Activated T-helper 9 cell treated with anti-CD3 and anti-CD28 coated beads, Interleukin-2, amount 50 U/mL, for 16 hours (primary cell): ENCODE measurements at regions not wholly inside any gene's neighbourhood (a gene's known extent, or its start where the extent isn't known, plus 50 kb on each side); places are given as distances from the start of the nearest gene placed in this dataset.

Experiments used
- DNase-seq: peaks from one replicate; pipeline ENCODE4 v3.0.0-alpha.2; 2020; ENCODE audit warnings: low read depth

DNA sequence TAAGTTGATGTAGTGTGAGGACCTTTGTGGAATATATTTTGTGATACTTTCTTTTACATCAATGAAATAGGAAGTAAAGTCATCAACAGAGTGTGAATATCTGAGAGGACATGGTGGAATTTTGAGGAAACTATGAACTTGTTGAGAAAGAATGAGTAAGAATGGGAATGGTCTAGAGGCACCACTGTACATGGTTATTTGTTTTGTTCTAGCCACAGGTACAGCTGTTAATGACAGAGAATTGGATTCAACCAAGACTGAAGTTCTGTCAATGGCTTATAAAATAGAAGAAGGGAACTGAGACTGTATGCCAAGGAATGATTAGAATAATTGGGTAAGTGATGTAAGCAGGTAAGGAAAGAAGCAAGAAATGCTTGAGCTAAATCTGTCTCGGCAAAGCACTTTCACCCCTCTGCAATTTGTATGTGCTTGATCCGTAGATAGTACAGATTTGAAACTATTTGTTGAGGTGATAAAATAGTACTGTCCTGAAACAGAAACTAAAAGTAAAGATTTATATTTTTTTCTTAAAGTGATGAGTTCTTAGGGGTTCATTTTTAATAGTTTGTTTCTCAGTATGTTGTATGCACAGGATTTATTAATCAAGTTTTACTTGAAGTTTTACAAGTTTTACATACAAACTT, 468.8 kb upstream of the SMC2 start:
- no peak for DNase-seq

GRCh38 chr9:103627731-103628130, 466.4 kb upstream of the SMC2 start:
- DNase-seq: no peak

DNA sequence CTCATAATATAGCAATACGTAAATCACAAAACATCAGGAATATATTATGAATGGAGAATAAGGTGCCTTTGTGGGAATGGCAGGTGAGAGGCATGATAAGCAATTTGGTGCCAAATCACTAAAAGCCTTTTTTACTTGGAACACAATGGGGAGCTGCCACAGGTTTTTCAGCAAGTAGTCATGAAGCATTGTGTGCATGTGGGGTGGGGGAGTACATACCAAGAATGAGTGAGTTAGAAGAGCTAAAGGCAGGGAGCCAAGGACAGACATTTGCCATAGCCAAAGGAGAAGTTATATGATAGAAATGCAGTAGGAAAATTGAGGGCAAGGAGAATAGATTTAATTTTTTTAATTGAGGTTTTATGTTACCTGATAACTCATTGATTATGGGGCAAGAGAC, 445.0 kb upstream of the SMC2 start:
- no peak for DNase-seq

DNA sequence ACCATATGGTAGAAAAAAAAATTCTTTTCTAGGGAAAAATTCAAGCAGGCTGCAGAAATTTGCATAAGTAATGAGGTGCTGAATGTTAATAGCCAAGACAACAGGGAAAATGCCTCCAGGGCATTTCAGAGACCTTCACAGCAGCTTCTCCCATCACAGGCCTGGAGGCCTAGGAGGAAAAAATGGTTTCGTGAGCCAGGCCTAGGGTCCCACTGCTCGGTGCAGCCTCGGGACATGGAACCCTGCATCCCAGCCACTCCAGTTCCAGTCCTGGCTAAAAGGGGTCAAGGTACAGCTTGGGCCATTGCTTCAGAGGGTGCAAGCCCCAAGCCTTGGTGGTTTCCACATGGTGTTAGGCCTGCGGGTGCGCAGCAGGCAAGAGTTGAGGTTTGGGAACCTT, 436.0 kb upstream of the SMC2 start:
- no peak for DNase-seq

DNA sequence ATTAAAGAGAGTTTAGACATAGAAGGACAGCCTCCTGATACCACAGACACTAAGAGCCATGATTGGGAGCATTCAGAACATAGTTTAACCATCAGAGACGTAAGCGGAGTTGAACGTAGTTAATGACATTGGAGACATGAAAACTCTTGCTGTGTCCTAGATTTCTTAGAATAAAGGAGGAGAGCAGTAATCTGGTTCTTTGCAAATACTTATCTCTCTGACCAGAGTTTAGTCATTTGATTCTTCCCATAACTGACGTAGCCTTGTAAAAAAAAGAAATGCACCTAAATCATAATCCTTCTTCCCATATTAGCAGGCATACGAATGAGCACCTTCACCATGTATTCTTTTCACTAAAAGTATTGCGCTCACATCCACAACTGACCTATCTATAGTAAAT, 433.3 kb upstream of the SMC2 start:
- no peak for DNase-seq

- DNase-seq: no peak
These were observed 432.4 kb upstream of the SMC2 start for GRCh38 chr9:103661663-103662062.

- no peak for DNase-seq
These were observed 424.8 kb upstream of the SMC2 start for GRCh38 chr9:103669296-103669695.

DNA sequence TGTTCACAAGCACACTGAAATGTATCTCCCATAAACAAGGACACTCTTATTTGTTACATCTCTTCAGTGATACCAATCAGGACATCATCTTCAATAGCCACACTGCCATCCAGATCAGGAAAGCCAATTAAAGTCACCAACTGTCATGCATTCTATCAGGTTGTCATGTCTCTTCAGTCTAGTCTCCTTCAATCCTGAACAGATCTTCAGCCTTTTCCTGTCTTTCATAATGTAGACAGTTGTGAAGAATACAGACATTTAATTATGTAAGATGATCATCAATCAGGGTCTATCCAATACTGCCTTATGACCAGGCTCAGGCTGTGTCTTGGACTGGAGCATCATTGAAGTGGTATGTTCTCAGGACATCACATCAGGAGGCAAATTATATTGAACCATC, 419.8 kb upstream of the SMC2 start:
- DNase-seq: no peak

DNA sequence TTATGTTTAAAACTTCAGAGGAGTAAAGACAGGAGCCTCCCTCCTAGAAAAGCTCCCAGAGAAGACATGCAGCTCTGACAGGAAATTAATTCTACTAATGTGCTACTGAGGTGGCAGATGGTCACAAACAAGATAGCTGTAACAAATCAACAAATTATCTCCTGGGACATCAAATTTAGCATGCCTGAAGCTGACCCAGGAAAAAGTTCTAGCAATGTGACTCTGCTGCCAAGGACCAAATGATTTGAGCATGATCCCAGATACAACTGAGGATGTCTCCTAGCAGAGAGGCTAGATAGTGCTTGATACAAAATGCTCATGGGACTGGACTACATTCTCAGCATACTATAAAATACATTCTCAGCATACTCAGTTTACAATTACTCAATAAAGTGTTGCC, 413.5 kb upstream of the SMC2 start:
- no peak for DNase-seq

GRCh38 chr9:103681435-103681834, 412.7 kb upstream of the SMC2 start:
- no peak for DNase-seq

DNA sequence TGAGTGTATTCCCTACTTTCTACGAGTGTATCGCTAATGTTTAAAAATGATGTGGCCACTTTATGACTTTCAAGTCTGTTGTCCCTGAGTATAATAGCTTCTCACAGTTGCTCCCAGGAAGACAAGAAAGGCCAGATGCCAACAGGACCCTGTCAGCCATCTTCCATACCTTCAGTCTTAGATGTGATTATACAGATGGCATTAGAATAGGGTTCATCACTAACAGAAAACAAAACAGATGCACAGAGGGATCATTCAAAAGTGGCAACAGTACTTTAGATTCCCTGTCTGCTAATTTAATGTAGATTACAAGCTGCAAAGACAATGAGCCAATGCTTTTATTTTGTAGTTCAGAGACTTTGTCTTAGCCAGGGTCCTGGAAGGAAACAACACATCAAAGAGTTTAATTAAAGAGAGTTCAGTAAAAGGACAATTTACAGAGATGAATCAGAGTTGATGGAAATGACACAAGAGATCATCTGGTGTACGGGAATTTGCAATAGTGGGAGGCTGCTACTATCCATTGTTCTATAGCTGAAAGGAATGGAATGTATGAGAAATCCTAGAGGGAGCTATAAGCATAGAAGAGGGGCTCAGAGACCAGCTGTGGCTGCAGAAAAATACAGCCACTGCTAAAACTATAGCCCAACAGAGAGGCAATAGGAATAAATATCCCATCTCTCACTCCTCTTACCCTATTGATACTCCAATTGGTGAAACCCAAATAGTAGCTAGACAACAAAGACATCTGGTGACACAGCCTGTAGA, 393.7 kb upstream of the SMC2 start:
- no peak for DNase-seq

- DNase-seq: no peak
These were observed 391.5 kb upstream of the SMC2 start for GRCh38 chr9:103702572-103702971.

DNA sequence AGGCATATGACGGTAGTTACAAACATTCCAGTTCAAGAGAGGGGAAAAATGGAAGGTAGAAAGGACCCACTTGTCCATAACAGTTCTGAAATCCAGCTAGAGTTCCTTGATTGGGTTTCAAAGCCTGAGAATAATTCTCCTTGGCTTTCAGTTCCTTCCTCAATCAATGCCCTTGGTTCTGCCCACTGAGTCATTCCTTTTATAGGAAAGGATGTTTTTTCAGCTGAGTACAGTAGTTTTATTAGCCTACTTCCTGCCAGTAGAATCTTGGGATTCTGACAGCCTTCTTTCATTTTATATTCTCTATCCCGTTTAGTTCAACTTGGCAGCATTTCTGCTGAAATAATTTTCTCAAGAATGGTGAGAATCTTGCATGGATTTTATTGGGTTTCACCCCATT, 386.9 kb upstream of the SMC2 start:
- DNase-seq: no peak

DNA sequence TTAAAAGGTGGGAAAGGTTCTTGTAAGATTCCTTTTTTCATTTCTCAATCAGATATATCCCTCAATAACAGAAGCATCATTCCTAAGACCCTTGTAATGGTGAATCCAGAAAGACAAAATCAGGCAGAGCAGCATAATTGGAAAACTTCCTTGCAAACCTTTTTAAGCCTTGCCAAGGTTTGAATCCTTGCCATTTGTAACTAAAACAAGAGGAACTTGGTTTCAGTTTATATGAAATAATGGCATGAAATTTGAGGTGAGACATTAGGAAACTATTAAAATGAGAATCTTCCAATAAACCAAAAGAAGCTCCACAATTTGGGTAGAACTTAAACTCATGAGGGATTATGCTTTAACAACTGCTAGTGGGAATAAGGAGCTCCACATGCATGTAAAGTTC, 384.7 kb upstream of the SMC2 start:
- no peak for DNase-seq

GRCh38 chr9:103713631-103714030, 380.5 kb upstream of the SMC2 start:
- DNase-seq: no peak

DNA sequence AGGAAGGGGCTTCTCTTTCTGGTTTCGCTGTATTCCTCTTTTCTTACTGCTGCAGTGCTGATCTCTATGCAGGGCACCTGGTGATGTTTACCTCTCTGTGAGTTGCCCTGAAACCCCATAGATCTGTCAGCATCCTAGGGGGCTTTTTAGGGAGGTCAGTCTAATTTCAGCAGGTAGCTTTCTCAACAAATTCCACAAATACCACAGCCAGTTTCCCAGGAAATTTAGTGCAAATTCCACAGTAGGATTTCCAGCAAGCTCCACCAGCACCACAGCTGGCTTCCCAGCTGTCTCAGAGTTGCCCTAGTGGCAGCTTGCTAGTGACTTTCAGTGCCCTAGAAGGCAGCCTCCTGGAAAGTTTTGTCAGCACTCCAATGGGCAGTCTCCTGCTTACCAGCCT, 379.1 kb upstream of the SMC2 start:
- no peak for DNase-seq

DNA sequence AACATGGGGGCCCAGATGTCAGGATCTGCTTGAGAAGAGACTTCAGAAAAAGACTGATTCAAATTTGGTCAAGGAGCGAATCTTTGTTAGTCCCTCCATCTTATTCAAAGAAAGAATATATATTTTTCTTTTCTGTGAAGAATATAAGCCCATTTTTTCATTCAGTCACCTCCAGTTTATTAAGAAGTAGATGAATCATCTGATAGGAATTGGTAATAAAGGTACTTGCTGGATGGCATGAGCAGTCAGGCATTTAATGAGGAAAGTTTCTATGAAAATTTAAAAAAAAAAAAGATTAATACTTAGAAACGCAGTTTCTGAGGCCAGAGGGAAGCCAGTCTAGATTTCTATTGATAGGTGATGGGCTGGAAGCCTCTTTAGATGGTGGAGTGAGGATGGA, 373.1 kb upstream of the SMC2 start:
- no peak for DNase-seq

- no peak for DNase-seq
These were observed 363.2 kb upstream of the SMC2 start for GRCh38 chr9:103730866-103731265.

DNA sequence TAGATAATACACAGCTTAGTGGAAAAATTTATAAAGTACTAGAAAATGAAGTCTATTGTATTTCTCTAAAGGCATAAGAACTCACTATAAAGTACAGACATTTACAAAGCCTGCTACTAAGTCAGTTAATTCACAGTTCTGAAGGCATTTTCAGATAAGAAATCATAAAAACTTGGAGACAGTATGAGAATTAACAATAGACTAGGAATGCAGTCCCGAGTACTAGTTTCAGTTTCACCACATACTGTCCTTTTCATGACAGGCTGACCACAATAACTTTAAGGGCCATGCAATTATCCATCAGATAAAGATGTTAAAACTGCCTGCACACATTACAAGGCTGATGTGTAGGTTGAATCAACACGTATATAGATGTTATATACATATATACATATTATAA, 362.6 kb upstream of the SMC2 start:
- no peak for DNase-seq

GRCh38 chr9:103734471-103734870, 359.6 kb upstream of the SMC2 start:
- no peak for DNase-seq

DNA sequence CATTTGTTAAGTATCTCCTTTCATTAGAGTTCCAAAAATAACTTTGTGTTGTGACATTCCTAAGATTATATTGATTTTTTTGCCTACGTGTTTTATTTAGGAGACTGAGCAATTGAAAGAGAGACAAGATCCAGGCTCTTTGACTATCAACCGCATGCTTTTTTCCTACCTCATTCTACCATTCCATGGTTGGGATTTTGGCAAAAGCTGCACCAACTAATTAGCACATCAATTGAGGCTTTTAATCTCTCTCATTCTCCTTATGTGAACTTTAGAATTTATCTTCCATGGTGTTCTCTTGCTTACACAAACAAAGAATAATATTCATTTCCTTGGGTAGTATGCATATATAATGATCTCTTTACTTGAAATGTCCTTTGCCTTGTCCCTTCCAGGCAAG, 338.7 kb upstream of the SMC2 start:
- no peak for DNase-seq

GRCh38 chr9:103755986-103756385, 338.1 kb upstream of the SMC2 start:
- DNase-seq: no peak

GRCh38 chr9:103757062-103757461, 337.0 kb upstream of the SMC2 start:
- no peak for DNase-seq

DNA sequence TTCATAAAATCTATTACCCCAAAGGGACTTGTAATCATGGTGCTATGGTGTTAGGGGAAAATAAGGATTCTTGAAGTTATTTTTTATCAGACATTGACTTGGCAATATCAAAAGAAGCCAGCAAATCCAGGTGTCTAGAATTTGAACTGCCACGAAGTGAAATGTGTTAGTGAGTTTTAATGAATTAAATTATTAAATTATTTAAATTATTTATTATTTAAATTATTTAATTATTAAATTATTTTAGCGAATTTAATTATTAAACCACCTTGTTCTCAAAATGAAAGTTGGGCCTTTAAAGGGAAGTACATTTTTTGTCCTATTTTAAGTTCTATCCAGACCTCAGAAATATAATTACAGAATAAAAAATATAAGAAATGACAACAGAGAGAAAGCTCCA, 332.6 kb upstream of the SMC2 start:
- DNase-seq: no peak
